Testis (tissue), 2 donors: ENCODE measurements at regions not wholly inside any gene's neighbourhood (a gene's known extent, or its start where the extent isn't known, plus 50 kb on each side); places are given as distances from the start of the nearest gene placed in this dataset.

Source experiments
- DNase-seq: peaks from one replicate; pipeline ENCODE4 v3.0.0-alpha.2; 2019
- H3K27ac ChIP-seq, 2 donors: fragments of 200-600 bp; sonication (generic); one replicate each; pipeline ENCODE4 v1.5.1; 2019
- H3K27me3 ChIP-seq: fragments of 200-600 bp; sonication (generic); one replicate; pipeline ENCODE4 v1.5.1; 2019
- H3K36me3 ChIP-seq: fragments of 200-600 bp; sonication (generic); one replicate; pipeline ENCODE4 v1.5.1; 2017; ENCODE audit warnings: low read depth; ENCODE audit errors: missing control alignments
- H3K4me1 ChIP-seq: fragments of 200-600 bp; sonication (generic); one replicate; pipeline ENCODE4 v1.5.1; 2019
- H3K4me3 ChIP-seq, 2 donors: fragments of 200-600 bp; sonication (generic); one replicate each; pipeline ENCODE4 v1.5.1; 2017 to 2019
- H3K9me3 ChIP-seq: fragments of 200-600 bp; sonication (generic); one replicate; pipeline ENCODE4 v1.5.1; 2017
- POLR2A ChIP-seq: fragments of 450-650 bp; IDR thresholded peaks from one replicate; pipeline ENCODE4 v1.6.1; 2017; ENCODE audit warnings: antibody characterized with exemption, mild to moderate bottlenecking, moderate library complexity
- WGBS, 2 donors: methylation state at CpG; one replicate each; pipeline ENCODE4 v1.1.5; 2018; 5-methylcytosine and 5-hydroxymethylcytosine counted together
- intact Hi-C: fragments of 100-400 bp; cut with DNase I; formaldehyde crosslinking; loops from one replicate; pipeline ENCODE4 v1.15.1; 2023; ENCODE audit warnings: low total_unique reads
- TF ChIP-seq, protein P1 (sequence below), 3 experiments: fragments of 450-650 bp in 2 of 3; fragments of 200-600 bp in 1 of 3; sonication (generic) in 1 of 3; IDR thresholded peaks; one replicate each; pipeline ENCODE4 v1.5.1; 2016 to 2019; ENCODE audit warnings: antibody characterized with exemption in 3 of 3, mild to moderate bottlenecking in 2 of 3, moderate library complexity in 1 of 3

DNA sequence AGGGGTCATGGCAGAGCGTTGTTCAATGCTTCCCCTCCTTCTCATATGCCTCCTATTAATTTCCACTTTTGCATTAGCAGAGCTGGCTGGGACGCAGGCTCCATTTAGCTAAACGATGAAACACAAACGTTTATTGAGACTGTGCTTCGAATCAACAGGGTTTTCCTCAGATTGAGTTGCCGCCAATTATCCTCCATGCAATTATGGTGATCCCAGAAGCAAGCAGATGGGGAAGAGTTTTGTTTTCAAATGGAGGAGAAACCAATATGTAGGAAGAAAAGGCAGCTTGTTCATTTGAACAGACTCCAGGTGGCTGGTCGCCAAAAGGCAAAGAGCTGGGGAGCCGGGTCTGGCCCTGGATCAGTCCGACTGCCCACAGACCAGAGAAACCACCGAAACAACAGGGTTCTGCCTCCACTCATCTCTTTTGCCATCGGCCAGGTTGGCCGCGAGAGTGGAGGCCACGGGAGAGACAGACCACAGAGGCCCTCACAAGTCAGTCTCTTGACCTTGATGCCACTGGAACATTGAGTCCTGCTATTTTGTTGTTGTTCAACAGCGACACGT lies 184.8 kb downstream of the GBA3 start:
- H3K36me3 ChIP-seq: no peaks in the 10 kb centered on the region

DNA sequence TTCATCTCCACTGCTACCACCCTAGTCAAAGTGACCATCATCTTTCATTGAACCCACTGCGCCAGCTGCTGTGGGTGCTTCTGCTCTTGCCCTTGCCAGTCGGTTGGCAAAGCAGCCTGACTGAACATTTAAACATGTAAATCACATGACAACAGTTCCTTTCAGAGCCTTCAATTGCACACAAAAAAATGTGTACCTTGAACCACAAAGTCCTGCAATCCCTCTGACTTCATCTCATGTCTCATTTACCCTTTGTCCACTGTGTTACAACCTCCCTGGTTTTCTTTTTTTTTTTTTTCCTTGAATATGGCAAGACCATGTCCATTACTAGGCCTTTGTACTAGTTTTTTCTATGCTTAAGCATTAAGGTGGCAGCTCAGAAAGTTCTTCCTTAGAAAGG lies 183.5 kb downstream of the GBA3 start:
- WGBS, 2 donors: 91 to 93% methylated on average over 2 of the region's 2 CpGs
- intact Hi-C loops: no loop called here
- DNase-seq: no peak
- no peaks in the 10 kb centered on the region for H3K36me3 ChIP-seq
- no peaks in the 10 kb centered on the region for H3K27me3 ChIP-seq
- no peak overlapping the region for H3K4me3 ChIP-seq
- no peak for TF ChIP-seq POLR2A
- TF ChIP-seq, protein P1, sequence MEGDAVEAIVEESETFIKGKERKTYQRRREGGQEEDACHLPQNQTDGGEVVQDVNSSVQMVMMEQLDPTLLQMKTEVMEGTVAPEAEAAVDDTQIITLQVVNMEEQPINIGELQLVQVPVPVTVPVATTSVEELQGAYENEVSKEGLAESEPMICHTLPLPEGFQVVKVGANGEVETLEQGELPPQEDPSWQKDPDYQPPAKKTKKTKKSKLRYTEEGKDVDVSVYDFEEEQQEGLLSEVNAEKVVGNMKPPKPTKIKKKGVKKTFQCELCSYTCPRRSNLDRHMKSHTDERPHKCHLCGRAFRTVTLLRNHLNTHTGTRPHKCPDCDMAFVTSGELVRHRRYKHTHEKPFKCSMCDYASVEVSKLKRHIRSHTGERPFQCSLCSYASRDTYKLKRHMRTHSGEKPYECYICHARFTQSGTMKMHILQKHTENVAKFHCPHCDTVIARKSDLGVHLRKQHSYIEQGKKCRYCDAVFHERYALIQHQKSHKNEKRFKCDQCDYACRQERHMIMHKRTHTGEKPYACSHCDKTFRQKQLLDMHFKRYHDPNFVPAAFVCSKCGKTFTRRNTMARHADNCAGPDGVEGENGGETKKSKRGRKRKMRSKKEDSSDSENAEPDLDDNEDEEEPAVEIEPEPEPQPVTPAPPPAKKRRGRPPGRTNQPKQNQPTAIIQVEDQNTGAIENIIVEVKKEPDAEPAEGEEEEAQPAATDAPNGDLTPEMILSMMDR (IDR thresholded peaks at IDR 0.05): no peak
- no peaks in the 10 kb centered on the region for H3K9me3 ChIP-seq
- H3K27ac ChIP-seq: no peak overlapping the region
- H3K4me1 ChIP-seq: no peaks in the 10 kb centered on the region

More for the DNA sequence above, 184.8 kb downstream of the GBA3 start:
- WGBS, 2 donors: 70 to 71% methylated on average over 16 of the region's 16 CpGs
- H3K4me3 ChIP-seq: no peak overlapping the region
- H3K27ac ChIP-seq: no peak overlapping the region
- intact Hi-C loops: no loop called here
- no peak for DNase-seq
- no peaks in the 10 kb centered on the region for H3K27me3 ChIP-seq
- no peaks in the 10 kb centered on the region for H3K9me3 ChIP-seq
- no peaks in the 10 kb centered on the region for H3K4me1 ChIP-seq
- TF ChIP-seq, protein P1 (IDR thresholded peaks at IDR 0.05): no peak
- TF ChIP-seq POLR2A: no peak

DNA sequence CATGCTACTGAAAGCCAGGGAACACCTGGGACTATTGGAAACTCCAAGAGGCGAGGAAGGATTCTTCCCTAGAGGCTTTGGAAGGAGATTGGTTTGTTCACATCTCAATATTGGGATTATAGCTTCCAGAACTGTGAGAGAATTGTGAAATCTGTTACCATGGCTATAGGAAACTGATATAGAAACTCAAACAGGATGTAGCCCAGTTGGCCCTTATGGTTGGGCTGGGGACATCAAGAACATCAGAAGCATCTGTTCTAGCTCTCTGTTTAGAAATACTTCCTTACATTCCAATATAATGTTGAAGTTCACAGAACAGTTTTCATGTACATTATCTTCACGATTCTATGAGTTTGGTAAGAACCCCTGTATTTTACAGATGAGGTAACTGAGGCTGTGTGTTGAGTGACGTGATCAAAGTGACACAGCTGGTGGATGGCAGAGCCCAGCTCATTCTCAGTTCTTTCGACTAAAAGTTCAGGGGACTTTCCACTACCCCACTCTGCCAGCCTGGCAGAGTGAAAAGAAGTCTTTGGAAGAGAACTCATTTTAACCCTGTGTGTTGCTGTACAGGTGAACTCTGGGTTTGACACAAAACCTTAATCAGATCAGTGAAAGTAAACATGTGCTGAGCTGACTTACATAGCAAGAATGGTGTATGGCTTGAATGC lies 183.0 kb downstream of the GBA3 start:
- Histone ChIP-seq H3K4me3 (no peak overlapping the region), H3K9me3 (no peaks in the 10 kb centered on the region), H3K27ac (no peak overlapping the region), H3K27me3 (no peaks in the 10 kb centered on the region), H3K36me3 (no peaks in the 10 kb centered on the region), H3K4me1 (no peaks in the 10 kb centered on the region)
- intact Hi-C loops: no loop called here
- no peak for DNase-seq
- WGBS, 2 donors: 89 to 94% methylated on average over 4 of the region's 4 CpGs
- TF ChIP-seq POLR2A: no peak
- TF ChIP-seq, protein P1 (IDR thresholded peaks at IDR 0.05): no peak

DNA sequence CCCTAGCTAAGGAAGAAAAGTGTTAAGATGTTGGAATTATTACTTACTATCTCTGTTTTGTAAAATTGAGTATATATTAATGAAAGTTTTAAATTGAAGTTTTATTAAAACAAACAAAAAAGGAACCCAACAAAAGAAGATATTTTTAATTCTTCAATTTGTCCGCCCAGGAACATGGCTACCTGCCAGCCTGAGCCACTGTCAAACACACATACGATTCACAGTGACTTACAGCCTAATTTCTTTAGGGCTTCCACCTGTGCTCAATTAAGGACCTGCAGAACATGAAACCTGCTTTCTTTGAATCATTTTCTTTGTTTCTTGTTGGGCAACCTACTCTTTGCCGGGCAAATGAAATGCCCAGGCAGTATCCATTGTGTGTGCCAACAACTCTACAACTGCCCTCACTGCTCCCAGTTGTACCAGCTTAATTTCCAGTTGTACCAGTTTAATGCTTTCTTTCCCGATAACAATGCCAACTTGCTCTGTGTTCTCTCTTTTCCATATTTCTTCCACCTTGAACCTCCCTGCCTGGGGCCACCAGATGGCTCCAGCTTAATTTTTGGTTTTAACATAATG lies 181.7 kb downstream of the GBA3 start:
- intact Hi-C loops: no loop called here
- 82 to 86% methylated on average over 4 of the region's 4 CpGs for WGBS, 2 donors
- no peak for DNase-seq
- no peak for TF ChIP-seq POLR2A
- TF ChIP-seq, protein P1 (IDR thresholded peaks at IDR 0.05): no peak
- H3K4me1 ChIP-seq: no peaks in the 10 kb centered on the region
- no peaks in the 10 kb centered on the region for H3K36me3 ChIP-seq
- no peak overlapping the region for H3K4me3 ChIP-seq
- no peak overlapping the region for H3K27ac ChIP-seq
- no peaks in the 10 kb centered on the region for H3K27me3 ChIP-seq
- H3K9me3 ChIP-seq: no peaks in the 10 kb centered on the region

DNA sequence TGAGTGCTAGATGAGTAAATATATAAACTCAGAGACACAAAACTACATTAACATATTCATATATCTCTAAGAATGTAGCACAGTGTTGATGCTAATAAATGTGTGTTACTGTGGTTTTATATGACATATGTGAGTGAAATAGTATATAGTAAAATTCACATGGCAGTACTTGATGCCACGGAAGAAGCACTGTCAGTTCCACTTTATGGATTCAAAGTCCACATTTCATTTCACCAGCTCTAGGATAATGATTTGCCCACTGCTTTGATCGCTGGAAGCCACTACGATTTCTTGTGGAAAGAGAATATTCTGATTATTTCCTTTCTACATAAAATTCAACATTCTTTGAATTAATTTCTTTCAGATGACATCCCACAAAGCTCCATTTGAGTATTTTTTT lies 181.2 kb downstream of the GBA3 start:
- Histone ChIP-seq H3K36me3 (no peaks in the 10 kb centered on the region), H3K4me1 (no peaks in the 10 kb centered on the region), H3K27me3 (no peaks in the 10 kb centered on the region), H3K4me3 (no peak overlapping the region), H3K27ac (no peak overlapping the region), H3K9me3 (no peaks in the 10 kb centered on the region)
- intact Hi-C loops: no loop called here
- TF ChIP-seq, protein P1 (IDR thresholded peaks at IDR 0.05): no peak
- TF ChIP-seq POLR2A: no peak
- 86 to 90% methylated on average over 3 of the region's 3 CpGs for WGBS, 2 donors
- DNase-seq: no peak
